SIG-M5 treated with dmso at 0.1 percent for 504 hours (cell line): ENCODE measurements at regions not wholly inside any gene's neighbourhood (a gene's known extent, or its start where the extent isn't known, plus 50 kb on each side); places are given as distances from the start of the nearest gene placed in this dataset.
A peak's percentile ranks its signal among the peaks of the same experiment; 100 is the strongest.
"Not testable (repeated sequence)": the region's sequence is repeated elsewhere in the genome, so short reads cannot be mapped to it uniquely, and the experiment has no call there.

Experiments
- DNase-seq: peaks from one replicate; lab custom pipeline; 2025; ENCODE audit not compliant: unreplicated experiment; lab: John Stamatoyannopoulos, UW

DNA sequence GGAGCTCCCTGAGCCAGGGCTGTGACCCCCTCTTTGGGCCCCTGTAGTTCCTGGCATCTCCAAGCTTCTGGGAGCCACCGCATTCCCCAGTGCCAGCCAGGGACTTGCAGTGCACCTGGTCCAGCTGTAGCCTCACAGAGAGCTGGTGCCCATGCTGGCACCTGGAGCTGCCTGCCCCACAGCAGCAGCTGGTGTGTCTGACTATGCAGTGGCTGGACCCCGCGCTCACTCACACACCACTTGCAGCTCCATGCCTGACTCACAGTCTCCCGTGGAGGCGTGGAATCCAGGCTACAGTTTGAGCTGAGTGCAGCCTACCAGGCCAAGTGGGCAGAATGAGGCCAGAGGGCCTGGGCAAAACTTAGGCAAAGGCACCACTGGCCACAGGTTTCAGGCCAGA, 102.2 kb upstream of the NAMPT start:
- no peak for DNase-seq

DNA sequence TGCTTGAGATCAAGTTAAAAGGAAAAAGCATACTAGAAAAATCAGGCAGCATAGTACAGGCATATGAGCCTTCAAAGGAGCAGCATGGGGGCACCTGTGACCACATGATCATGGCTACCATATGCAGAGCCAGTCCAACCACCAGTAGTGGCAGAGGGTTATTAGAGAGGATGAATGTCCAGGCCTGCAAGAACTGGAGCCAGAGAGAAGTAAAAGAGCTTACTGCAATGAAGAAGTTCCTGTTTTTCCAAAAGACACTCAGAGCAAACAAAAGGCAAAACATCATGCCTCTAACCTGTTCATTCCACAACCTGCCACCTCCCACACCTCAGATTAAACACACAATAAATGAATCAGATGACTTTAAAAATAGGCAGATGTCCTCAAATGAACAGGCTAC, 99.6 kb upstream of the NAMPT start:
- peak; percentile 35 for DNase-seq

DNA sequence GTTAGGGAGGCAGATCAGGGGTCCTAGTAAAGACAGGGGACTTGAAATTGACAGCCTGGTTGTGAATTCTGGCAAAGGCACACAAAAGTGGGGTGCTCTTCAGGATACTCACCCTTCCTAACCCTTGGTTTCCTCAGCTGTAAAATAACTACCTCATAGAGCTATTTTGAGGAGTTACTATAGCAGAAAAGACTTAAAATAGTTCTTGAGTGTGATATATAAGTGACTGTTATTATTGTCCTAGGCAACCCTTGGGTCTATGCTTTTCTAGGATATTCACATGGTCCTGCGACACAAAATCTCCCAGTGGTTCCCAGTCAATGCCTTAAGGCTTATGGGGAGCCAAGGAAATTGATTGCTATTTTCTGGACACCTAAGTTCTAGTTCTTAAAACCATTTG, 98.1 kb upstream of the NAMPT start:
- no peak for DNase-seq

DNA sequence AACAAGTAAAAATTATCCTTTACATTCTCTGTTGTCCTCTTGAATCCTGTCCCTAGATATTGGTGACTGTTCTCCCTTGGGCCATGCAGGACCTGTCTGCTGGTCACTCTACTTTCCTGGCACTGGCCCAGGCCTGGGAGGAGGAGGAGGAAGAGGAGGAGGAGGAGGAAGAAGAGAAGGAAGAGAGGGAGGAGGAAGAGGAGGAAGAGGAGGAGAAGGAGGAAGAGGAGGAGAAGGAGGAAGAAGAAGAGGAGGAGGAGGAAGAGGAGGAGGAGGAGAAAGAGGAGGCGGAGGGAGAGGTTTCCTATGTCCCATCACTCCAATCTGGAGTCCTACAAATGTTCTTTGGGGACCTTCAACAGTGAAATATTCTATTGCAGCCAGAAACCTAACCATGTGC, 97.3 kb upstream of the NAMPT start:
- no peak for DNase-seq

DNA sequence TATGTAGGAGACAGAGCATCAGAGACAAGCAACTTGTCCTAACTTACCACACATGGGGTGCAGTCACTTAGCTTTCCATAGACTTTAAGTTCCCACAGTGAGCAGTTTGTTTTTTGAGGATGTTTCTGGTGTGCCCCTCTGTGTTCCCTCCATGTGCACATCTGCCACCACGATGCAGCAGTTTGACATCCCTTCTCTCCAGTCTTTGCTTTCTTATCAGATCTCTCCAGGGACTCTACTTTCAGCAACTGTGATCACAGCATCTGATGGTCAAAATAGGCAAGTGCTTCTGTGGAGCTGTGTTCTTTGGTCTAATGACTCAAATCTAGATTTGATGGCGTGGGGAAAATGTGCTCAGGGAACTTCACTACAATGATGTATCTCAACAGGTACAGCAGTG, 96.5 kb upstream of the NAMPT start:
- DNase-seq = no peak

DNA sequence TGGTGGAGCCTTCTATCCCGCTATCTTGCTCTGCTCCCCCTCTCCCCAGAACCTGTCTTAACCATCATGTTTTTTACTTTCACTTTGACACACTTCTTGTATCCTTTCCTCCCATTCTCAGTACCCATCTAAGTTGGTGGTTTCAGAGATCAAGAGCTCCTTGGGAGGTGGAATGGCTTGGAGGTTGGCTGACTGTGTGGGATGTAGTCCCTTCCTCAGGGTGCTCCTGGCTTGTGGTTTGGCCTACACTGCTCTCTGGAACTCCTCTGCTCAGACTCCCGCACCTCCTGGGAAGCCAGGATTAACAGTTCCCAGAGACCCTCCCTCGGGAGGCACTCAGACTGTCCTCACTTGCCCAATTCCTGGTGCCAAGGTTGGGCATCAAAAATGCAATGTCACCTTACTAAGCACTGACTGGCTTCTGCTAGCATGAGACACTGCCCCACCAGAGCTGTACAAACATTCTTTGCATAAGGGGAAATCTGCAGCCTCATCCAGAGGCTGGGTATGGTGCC, 93.1 kb upstream of the NAMPT start:
- DNase-seq = no peak

DNA sequence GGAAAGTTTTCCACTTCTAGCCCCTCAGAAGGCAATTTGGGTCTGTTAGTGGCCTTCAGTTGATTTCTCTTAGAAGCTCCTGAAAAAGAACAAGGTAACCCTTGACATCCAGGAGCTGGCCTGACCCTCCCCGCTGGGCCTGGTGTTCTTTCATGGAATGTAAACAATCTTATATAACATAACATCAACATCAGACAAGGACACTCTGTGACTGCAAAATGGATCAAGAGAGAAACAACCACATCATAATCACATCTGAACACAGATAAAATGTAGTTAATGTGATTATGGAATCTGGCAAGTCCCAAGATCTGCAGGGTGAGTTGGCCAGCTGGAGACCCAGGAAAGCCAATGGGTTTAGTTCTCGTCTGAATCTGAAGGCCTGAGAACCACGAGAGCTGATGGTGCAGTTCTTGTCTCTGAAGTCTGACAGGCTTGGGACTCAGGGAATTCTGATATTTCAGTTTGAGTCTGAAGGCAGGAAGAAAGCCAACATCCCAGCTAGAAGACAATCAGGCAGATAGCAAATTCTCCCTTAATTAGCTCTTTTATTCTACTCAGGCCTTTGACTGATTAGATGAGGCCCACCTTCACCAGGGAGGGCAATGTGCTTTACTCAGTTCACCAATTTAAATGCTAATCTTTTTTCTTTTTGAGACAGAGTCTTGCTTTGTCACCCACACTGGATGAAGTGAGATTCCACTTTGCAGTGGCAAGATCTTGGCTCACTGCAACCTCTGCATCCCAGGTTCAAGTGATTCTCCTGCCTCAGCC, 91.4 kb upstream of the NAMPT start:
- DNase-seq = no peak

DNA sequence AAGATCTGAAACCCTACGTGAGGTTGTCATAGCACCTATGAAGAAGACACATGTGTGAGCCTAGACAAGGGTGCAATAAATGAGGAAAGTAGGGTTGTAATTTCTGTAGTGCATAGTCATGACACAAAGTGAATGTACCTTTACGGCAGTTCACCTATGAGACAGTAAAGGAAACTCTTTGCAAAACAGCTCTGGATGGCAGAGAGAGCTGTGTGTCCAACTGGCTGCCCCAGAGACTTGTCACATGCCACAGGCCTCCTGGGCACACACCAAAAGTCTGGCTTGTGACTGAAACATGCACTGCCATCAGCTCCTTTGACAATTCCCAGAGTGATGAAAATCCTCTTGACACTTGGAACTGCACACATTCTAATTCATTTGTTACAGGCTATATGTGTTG, 90.7 kb upstream of the NAMPT start:
- no peak for DNase-seq

DNA sequence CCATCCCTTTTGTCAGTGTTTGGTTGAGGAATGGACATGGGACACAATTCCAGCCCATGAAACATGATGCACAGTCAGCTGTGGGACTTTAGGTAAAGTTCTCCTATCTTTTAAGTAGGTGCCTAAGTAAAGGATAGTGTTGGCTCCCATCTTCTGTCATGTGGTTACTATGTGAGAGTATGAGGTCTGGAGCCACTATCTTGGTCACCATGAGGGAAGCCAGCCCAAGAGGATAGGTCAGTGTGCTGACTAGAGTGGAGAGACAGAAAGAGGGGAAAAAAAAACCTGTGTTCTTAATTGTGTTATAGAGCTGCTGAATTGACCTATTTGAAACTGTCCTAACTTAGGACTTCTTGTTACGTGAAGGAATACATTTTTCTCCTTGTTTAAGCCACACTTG, 89.7 kb upstream of the NAMPT start:
- no peak for DNase-seq

DNA sequence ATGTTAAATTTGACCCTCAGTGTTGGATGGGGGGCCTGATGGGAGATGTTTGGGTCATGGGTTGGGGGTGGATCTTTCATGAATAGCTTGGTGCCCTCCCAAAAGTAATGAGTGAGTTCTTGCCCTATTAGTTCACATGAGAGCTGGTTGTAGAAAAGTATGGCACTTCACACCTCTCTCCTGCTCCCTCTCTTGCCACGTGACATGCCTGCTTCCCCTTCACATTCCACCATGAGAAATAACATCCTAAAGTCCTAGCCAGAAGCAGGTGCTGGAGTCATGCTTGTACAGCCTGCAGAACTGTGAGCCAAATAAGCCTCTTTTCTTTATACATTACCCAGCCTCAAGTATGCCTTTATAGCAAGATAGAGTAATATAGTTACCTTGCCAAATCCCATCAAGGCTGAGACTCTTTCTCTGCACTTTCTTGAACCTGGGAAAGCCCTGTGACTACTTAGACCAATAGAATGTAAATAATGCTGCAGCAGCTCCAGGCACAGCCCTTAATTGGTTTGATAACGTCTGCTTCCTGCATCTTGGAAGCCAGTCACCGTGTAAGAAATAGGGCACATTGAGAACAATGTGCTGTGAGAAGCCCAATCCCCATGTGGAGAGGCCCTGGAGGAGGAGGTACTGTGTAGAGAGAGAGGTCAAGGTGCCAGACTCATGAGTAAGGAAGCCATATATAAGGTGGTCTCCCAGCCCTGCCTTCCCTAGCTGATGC, 88.0 kb upstream of the NAMPT start:
- DNase-seq = no peak

DNA sequence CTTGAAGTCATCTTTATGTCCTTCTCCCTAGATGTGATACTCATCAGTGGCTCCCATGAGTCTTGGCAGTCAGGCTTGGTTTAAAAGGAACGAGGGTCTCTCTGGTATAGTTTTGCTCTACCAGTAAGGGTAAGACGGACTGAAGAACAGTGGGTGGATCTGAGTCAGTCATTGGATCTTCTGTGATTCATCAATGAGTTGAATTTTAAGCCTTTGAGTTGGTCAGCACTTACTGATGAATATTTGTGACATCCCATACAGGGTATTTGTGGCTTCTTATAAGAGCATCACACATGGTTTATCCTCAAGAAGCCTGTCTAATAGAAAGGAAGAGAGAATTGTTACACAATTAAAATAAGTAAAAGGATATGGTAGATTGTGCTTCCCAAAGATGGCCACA, 87.3 kb upstream of the NAMPT start:
- DNase-seq = no peak

DNA sequence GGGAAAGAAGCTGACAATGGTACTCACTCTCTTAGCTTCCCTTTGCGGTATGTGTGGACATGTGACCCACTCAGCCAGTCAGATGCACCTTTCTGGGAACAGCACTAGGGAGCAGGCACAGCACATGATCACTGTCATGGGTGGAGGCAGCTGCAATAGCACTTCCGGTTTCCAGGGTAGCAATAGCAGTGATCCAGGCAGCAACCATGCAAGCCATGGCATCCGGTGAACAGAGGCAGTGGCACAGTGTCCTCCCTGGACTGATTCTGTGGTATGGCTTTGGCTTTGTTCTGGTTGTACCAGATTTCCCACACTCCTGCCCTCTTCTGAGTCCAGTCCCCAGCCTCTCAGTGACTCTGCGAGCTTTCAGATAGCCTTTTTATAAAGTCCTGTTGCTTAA, 86.8 kb upstream of the NAMPT start:
- DNase-seq = no peak

DNA sequence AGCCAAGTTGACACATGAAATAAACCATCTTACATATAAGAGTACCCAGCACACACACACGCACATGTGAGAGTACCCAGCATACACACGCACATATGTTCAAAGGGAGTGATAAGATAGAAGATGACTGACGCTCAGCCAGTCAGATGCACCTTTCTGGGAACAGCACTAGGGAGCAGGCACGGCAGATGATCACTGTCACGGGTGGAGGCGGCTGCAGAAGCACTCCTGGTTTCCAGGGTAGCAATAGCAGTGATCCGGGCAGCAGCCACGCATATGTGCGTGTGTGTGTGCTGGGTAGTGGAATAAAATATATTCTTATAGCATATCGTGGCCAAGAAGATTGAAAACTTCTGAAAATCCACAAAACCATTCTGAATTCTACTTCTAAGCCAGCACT, 85.8 kb upstream of the NAMPT start:
- no peak for DNase-seq

DNA sequence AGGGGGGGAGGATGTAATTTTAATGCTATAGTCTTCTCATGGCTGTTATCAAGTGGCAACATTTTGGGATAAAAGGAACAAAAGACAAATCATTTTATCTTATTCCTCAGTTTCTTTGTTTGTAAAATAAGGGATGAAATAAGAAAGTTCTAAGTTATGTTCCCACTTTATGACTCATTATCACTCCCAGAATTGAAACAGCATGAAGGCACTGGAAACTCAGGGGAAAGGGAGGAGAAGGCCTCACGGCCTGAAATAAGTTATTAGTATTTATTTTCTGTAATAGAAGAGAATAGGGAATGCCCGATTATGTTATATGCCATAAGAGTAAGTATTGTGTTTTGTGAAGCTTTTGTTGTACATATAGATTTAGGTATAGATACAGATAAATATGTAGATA, 85.0 kb upstream of the NAMPT start:
- no peak for DNase-seq

DNA sequence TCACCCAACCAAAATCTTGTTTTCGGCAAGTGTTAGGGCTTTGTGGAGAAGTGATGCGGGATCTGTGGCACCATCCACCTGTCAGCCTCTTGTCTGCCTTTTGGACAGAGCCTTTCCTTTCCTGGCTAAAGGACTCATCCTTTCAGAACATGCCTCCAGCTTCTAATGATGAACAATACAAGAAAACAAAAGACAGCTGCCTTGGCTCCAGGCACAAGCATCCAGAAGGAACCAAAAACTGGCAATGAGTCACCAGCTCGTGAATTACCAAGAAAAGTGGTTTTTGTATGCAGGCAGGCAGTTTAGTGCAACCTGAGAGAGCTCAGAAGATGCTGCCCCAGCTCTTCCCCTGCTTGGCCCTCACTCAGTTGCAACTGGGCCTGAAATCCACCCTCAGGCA, 84.6 kb upstream of the NAMPT start:
- DNase-seq = no peak

DNA sequence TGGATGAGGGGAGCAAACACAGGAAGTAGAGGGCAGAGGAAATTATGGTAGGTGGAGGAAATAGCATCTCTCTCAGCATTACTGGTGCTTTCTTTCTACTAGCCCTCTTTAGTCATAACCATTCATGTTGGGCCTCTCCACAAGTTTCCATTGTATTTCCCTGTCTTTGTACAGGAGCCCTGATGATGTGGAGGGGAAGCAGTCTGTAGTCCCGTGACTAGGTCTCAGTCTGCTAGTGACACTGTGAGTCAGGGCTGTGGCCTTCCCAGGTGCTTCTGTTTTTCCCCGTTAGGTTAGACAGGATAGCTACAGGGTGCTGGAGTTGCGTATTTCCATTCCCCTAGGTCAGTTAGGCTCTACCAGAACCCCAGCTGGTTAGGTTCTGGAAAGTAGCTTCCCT, 82.9 kb upstream of the NAMPT start:
- no peak for DNase-seq

DNA sequence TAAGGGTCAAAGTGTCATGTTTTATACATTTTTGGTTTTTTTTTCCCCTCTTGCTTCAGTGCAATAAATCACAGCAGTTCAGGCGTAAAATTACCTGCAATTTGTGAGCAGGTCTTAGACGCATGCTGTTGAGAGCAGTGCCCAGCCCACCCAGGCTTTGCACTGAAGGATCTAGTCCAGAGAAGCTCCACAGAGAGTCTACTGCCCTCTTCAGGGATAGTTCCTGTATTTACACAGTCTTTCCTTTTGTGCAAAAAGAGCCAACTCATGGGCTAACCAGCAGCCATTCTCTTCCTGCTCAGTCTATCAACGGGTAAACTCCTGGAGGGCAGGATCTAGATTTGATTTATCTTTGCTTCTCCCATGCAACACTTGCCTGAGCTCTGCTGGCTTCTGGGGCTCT, 82.2 kb upstream of the NAMPT start:
- peak; percentile 58 for DNase-seq

DNA sequence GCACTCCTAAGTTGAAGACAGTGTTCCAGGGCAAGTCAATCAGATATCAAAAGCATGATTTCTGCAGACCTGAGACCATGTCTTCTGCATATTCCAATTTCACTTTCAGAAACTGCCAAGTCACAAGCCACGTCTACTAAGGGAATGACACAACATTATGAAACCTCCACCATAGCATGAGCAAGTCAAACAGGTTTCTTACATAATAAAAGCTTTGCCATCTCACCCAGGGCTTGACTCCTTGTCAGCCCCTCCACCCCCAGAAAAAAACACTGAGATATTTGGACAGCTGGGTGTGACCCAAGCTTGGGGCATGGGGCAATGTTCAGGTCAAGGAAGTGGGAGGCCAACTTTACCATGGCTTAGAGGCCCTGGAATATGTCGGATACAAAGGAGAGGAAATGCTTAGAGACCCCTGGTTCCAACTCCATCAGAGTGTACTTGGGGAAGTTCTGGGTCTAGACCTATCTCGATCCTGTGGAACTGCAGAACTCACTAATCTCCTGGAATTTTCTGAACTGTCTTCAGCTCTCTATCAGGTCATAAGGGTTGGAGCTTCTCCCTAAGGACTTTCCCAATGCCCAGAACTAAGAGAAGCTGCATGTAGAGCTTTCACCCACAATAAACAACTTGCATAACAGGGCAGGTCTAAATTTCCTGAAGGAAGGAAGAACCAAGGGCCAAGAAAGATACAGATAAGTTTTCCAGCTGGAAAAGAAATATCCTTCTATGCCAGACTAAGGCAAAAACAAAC, 80.6 kb upstream of the NAMPT start:
- peak; percentile 94 for DNase-seq

DNA sequence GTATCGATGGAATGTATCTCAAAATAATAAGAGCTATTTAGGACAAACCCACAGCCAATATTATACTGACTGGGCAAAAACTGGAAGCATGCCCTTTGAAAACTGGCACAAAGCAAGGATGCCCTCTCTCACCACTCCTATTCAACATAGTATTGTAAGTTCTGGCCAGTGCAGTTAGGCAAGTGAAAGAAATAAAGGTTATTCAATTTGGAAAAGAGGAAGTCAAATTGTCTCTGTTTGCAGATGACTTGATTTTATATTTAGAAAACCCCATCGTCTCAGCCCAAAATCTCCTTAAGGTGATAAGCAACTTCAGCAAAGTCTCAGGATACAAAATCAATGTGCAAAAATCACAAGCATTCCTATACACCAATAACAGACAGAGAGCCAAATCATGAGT, 77.7 kb upstream of the NAMPT start:
- DNase-seq = not testable (repeated sequence)

DNA sequence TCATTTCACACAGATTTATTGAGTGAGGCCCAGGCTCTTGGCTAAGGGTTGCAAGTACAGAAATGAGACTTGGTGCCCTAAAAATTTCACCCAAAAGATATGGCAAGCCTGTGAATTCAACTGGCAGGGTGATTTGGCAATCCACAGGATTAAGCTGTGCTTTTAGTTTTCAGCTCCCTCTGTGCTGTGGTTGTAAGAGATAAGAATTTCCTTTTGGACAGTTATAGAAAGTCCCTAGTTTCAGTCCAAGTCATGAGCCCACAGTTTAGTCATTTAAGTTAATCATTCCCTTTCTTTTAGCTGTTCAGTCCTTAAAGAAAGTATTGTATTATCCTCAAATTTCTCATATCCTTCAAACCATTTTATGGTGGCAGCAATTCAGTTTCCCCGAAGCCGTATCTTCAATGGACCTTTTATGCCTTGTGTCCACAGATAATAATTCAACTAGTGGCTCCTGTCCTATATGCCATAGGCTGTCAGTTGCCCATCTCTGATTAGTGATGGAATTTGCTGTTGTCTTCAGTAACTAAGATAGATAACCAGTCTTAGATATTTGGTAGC, 73.4 kb upstream of the NAMPT start:
- DNase-seq = no peak

DNA sequence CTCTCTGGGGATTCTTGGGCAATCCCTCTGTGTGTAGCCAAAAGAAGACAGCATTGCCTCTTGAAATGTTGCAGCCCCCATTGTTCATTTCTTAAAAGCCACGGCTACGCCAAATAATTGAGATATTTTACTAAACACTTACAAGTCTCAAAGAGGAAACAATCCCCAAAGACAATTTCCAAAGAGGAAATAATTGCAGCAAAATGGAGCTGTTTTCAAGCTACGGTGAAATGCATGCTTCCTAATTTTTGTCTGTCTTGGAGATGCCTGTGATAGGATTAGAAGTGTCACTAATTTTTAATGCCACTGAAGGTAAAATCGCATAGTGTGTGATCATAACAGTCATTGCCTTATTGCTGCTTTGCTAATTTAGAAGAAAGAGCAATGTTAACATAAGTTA, 72.9 kb upstream of the NAMPT start:
- no peak for DNase-seq

DNA sequence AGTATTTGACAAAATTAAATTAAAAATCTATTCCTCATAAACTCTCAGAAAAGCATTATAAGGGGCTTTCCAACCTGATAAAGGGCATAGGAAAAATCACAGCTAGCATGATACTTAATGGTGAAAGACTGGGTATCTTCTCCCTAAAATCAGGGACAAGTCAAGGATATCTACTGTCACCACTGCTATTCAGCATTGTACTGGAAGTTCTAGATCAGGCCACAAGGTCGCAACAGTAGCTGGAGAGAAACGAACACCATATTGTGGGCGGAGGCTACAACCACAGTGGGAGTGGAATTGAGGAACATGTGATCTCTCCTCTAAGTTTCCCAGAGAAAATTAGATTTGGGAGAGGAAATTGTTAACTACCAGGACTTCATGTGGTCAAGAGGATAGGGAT, 70.0 kb upstream of the NAMPT start:
- no peak for DNase-seq
